ENCODE measurements at regions not wholly inside any gene's neighbourhood (a gene's known extent, or its start where the extent isn't known, plus 50 kb on each side); places are given as distances from the start of the nearest gene placed in this dataset.
"Not testable (repeated sequence)": the region's sequence is repeated elsewhere in the genome, so short reads cannot be mapped to it uniquely, and the experiment has no call there.

DNA sequence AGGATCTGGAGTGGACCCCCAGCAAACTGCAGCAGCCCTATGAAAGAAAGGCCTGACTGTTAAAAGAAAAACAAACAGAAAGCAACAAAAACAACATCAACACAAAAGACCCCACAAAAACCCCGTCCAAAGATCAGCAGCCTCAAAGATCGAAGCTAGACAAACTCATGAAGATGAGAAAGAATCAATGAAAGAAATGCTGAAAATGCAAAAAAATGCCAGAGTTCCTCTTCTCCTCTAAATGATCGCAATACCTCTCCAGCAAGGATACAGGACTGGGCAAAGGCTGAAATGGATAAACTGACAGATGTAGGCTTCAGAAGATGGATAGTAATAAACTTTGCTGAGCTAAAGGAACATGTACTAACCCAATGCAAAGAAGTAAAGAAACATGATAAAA, 526.3 kb upstream of the DAB2 start:
- DNase-seq = no peak

GRCh38 chr5:39948867-39949468, 524.2 kb upstream of the DAB2 start:
- peak in 4 of 5 donors; percentile 29 to 79 (median 55) for DNase-seq

GRCh38 chr5:39948341-39948740, 523.6 kb upstream of the DAB2 start:
- no peak for DNase-seq

DNA sequence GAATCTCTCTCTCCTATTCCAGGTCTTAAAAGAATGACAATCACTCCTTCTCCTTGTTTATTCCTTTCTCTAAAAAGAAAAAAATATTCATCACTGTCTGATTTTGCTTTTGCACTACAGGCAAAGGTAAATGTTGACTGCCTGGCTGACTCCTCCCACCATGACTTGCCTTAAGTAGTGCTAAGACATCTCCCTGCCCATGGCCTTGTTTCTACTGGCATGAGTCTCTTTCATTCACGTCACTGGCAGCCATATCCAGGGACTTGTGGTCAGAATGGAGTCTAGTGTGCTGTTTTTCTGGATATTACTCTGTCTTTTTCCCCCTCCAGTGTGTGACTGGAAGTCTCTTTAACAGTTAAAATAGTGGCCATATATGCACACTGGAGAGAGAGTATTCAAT, 522.9 kb upstream of the DAB2 start:
- no peak for DNase-seq

GRCh38 chr5:39946356-39947045, 521.7 kb upstream of the DAB2 start:
- DNase-seq = no peak

DNA sequence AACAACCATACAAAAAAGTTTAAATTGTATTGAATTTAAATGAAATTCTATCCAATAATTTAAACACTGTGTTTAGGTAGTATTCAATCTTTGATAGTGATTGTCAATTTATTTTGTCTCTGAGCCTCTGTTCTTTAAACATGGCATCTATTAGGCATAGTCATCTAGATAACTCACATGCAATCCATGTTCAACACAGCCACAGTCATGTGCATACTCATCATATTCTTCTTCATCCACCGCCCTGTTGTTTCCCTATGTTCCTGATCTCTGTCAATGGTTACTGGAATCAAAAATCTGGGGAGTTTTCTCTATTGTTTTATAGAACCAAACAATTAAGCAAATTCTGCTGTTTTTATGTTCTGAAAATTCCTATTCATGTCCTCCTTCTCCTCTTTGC, 521.1 kb upstream of the DAB2 start:
- no peak for DNase-seq

DNA sequence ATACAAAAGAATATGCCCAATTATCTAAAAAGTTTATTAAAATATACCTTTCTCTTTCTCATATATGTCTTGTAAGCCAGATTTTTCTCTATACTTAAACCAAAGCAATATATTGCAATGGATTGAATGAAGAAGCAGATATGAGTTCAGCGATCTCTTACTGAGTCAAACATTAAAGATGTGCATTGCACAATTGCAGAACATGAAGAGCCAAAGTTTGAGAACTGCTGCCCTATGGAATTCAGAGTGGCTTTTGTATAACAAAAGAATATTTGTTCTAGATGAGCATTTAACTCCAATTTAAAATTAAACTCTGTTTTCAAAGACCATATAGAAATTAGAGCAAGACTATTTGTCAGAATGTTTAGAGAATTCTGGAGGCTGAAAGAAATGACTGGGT, 519.0 kb upstream of the DAB2 start:
- DNase-seq = no peak

- no peak for DNase-seq
Observed at GRCh38 chr5:39942606-39943005, 517.8 kb upstream of the DAB2 start.

DNA sequence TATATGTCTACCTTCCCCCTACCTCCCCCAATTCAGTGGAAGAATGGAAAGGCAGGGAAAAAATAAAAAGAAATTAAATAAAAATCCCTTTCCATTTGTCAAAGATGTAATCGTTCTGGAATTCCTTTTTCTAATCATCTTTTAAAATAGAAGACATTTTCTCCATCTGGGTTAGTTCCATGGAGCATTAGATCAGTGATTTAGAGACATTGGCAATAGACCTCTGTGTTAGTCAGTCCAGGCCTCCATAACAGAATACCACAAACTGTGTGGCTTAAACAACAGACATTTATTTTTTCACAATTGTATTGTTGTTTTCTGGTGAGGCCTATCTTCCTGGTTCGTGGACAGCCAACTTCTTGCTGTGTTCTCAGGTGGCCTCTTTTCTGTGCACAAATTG, 516.6 kb upstream of the DAB2 start:
- no peak for DNase-seq

- no peak for DNase-seq
Observed at GRCh38 chr5:39934830-39935229, 510.1 kb upstream of the DAB2 start.

GRCh38 chr5:39933061-39933460, 508.3 kb upstream of the DAB2 start:
- DNase-seq = no peak

DNA sequence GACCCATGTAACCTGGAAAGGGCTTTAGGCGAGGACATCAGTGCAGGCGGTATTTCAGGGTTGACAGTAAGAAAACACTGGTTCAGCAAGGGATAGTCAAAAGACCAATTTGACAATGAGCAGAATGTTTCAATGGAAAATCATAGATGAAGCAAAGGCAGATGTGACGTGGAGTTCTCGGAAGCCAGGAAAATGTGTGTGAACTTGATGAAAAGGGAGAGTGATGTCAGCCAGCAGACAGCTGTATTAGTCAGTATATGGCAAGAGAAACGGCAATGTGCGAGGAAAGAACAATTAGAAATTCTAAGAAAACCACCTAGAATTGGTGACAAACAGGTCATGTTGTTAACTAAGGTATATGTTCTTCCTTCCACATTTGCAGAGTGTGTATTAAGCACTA, 503.9 kb upstream of the DAB2 start:
- no peak for DNase-seq

DNA sequence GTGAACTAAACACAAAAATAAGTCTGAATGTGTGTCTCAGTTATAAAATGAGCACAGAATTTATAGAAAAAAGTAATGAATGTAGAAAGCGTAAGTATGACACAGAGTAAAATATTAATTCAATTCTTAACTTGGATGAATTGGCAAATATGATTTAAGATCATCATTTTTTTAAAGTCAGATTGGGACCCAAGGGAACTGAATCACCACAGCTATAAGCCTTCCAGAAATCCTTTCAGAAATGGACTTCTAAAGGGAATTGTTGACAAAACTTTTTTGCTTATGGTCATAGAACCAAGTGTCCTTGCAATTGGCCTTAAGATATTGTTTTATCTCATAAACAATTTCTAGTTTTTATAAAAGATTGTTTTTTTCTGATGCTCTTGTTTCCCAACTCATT, 495.1 kb upstream of the DAB2 start:
- no peak for DNase-seq

DNA sequence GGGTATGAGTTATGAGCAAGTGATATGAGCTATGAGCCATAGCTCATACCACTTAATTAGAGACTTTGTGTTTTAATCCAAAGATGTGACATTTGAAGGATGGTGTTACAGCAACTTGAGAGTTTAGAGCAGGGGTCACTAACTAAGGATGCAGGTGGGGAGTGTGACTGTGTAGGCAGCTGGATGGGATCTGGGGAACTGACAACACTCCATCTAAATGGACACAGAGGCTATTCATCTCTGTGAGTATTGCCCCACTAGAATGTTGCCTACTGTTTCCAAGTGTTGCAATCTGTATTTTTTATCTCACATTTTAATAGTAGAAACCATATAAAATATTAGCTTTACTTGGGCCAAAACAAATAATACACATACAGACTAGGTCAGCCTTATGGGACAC, 488.1 kb upstream of the DAB2 start:
- DNase-seq = no peak

GRCh38 chr5:39907267-39907951, 482.6 kb upstream of the DAB2 start:
- not testable (repeated sequence) for DNase-seq

DNA sequence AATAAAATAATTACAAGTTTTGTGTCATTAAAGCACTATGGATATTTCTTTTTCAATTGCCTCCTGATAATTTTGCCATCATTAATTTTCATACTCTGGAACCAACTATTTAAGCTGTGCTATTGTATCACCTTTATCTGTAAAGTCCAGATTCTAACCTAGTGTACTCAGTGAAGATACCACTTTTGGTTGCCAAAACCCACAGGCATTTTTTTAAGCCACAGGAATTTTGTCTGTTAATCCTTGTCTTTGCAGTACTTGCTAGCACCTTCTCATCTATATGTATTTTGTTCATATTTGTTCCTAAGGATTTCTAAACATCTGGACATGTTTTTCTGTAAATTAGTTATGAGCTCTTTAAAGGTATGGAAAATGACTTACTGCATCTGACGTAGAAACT, 481.4 kb upstream of the DAB2 start:
- no peak for DNase-seq

- DNase-seq = no peak
Observed at GRCh38 chr5:39905356-39905755, 480.6 kb upstream of the DAB2 start.

DNA sequence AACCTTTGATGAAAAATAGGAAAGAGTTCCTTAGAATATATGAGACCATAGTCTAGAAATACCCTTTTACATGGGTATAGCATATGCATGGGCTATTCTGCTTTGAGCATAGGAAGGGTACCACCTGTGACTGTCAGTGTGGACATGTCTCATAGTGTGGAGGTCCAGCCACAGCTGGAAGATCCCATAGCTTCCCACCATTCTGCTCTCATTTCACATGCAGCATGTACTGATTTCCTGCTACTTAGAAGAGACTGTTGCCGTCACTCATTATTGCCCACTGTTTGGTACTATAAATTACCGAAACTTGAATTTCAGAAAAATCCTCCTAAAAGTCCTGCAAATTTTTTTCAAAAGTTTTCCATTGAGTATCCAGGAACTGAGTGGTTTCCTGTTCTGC, 477.8 kb upstream of the DAB2 start:
- no peak for DNase-seq

GRCh38 chr5:39898731-39899130, 474.0 kb upstream of the DAB2 start:
- no peak for DNase-seq

DNA sequence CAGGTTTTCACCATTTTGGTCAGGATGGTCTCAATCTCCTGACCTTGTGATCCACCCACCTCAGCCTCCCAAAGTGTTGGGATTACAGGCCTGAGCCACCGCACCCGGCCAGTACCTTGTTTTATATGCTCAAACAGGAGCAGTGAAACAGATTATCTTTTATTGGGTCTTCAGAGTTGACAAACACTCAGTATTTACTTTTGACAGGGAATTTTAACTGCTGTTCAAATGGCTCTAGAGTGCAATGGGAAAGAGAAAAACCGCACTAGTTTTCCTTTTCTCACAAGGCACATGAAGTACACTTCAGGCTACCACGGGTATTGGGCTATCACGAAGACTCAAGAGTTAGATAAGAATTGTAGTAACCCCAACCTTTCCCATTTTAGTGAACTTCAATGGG, 471.9 kb upstream of the DAB2 start:
- no peak for DNase-seq

- DNase-seq = no peak
Observed at GRCh38 chr5:39896104-39896503, 471.3 kb upstream of the DAB2 start.

DNA sequence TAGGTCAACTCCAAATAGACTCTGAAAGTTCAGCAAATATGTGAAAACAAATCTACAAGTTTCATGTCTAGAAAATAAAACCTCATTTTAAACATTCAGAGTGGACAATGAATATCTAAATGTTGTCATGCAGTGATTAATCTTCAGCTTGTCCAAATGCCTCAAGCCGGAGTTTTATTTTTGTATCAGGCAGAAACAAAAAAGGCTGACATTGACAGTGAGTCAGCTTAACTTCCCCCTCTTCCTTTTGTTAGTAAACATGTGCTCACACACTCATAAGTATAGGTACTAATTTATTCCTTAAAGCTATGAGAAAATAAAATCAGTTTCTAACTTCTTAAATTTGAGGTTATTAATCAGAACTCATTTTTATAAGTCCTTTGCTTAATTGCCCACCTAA, 467.9 kb upstream of the DAB2 start:
- DNase-seq = no peak

- no peak for DNase-seq
Observed at GRCh38 chr5:39891376-39891775, 466.6 kb upstream of the DAB2 start.

GRCh38 chr5:39880985-39881384, 456.2 kb upstream of the DAB2 start:
- DNase-seq = no peak

Data from T-helper 1 cell (primary cell).